GM12801 (cell line): ENCODE measurements at regions not wholly inside any gene's neighbourhood (a gene's known extent, or its start where the extent isn't known, plus 50 kb on each side); places are given as distances from the start of the nearest gene placed in this dataset.

ENCODE experiments used
- CTCF ChIP-seq: IDR thresholded peaks from one replicate; pipeline ENCODE4 v1.5.1; 2011; ENCODE audit warnings: control low read depth; ENCODE audit not compliant: insufficient read length; ENCODE audit errors: extremely low read depth

- no peak for TF ChIP-seq CTCF
These were observed 143.8 kb downstream of the MATN1 start for GRCh38 chr1:30579580-30579979.

GRCh38 chr1:30575066-30575465 is 148.3 kb downstream of the MATN1 start:
- TF ChIP-seq CTCF, result no peak

- no peak for TF ChIP-seq CTCF
These were observed 151.2 kb downstream of the MATN1 start for GRCh38 chr1:30572192-30572591.

GRCh38 chr1:30571380-30571779 is 152.0 kb downstream of the MATN1 start:
- TF ChIP-seq CTCF, result no peak

- no peak for TF ChIP-seq CTCF
These were observed 154.0 kb downstream of the MATN1 start for GRCh38 chr1:30569384-30569783.

- no peak for TF ChIP-seq CTCF
These were observed 160.8 kb downstream of the MATN1 start for GRCh38 chr1:30562559-30562958.

- TF ChIP-seq CTCF, result no peak
These were observed 171.8 kb downstream of the MATN1 start for GRCh38 chr1:30551603-30552002.
